ENCODE measurements at regions not wholly inside any gene's neighbourhood (a gene's known extent, or its start where the extent isn't known, plus 50 kb on each side); places are given as distances from the start of the nearest gene placed in this dataset.

DNA sequence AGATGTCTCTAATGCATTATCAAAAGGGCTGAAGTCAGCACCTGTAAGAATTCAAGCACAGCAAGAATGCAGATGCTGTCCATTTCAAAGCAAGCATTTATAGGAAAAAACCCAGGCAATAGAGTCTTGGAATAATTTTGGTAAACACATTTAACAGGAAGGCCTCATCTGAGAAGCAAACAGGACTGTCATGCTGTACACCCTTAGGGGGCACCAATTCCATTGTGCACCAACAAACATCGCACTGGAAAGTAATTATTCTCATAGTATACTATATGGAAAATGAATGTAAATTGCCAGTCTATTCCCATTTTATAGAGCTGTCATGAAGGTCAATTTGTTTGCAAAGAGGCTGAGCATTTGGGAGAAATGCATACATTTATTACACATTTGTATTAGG is 247.3 kb upstream of the SUCLG2 start:
- TF ChIP-seq TAF1 (IDR thresholded peaks at IDR 0.05; ENCODE audit: borderline replicate concordance, insufficient read depth, low read length) (no peak), POLR2AphosphoS5 (IDR thresholded peaks at IDR 0.05; ENCODE audit: low read depth, low read length) (no peak), FOXP2 (optimal IDR thresholded peaks at IDR 0.05; ENCODE audit: borderline replicate concordance, extremely low read depth, extremely low read length, insufficient read depth) (no peak), SIN3A (IDR thresholded peaks at IDR 0.05; ENCODE audit: borderline replicate concordance, insufficient read depth, low read length) (no peak), REST (IDR thresholded peaks at IDR 0.05; ENCODE audit: insufficient read depth in 1 of 2, low read depth in 2 of 2, low read length in 2 of 2) (no peak)

DNA sequence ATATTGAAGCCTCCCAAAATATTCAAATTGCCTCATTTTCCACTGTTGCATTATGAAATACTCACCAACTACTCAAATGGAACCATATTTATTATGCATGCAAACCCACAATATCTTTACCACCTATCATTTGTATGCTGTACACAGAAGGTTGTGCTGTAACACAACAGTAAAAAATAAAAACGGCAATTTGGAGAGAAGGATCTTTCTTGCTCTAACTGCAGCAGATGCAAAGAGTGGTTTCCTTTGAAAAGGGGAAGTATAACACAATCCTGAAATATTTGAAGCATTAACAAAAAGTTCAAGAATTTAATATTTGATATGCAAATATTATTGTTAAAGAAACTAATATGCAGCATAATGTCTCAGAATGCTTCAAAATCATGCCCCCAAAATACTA is 244.5 kb upstream of the SUCLG2 start:
- no peak for TF ChIP-seq TAF1 (IDR thresholded peaks at IDR 0.05; ENCODE audit: borderline replicate concordance, insufficient read depth, low read length)
- no peak for TF ChIP-seq POLR2AphosphoS5 (IDR thresholded peaks at IDR 0.05; ENCODE audit: low read depth, low read length)
- no peak for TF ChIP-seq SIN3A (IDR thresholded peaks at IDR 0.05; ENCODE audit: borderline replicate concordance, insufficient read depth, low read length)
- TF ChIP-seq FOXP2 (optimal IDR thresholded peaks at IDR 0.05; ENCODE audit: borderline replicate concordance, extremely low read depth, extremely low read length, insufficient read depth) = no peak
- no peak for TF ChIP-seq REST (IDR thresholded peaks at IDR 0.05; ENCODE audit: insufficient read depth in 1 of 2, low read depth in 2 of 2, low read length in 2 of 2)

DNA sequence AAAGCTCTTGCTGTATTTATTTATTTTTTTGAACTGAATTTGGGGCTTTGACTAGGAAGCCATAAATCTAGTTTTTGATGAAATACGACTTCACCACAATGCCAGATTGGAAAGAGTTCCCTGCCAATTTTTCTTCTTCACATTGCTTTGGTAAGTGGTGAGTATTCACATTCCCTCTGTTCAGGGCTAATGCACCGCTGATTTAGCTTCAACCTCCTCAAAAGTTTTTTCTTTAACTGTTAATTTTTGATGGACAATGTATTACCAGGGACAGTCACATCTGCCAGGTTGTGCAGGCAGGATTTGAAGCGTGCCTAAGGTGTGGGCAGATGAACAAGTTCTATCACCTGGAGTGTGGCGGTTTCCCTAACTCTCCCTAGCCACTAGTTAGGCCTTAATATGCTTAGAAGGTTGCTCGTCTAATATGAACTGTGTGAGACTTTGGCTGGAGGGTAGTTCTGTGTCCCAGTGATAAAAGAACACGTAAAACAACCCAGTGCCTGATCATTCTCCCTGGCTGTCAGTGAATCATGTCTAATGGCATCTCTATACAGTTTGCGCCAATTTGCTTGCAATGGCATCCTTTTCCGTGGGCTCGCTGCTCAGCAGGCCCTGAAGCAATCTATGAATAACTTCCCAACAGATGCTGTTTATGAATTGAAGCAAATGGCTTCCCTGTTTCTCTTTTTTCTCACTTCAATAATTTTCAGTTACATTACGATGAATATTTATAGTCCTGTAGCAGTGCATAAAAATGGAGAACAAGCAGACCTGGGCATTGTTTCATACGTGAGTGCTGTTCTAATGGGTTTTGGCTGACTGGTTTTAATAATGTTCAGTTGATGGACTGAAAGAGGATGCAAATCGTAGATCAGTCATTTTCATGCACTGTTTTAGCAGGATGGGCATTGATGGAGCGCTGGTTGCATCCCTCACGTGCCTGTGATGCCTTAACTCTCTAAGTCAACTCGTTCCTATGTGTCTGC is 243.2 kb upstream of the SUCLG2 start:
- TF ChIP-seq FOXP2 (optimal IDR thresholded peaks at IDR 0.05; ENCODE audit: borderline replicate concordance, extremely low read depth, extremely low read length, insufficient read depth) (no peak), TAF1 (IDR thresholded peaks at IDR 0.05; ENCODE audit: borderline replicate concordance, insufficient read depth, low read length) (no peak), POLR2AphosphoS5 (IDR thresholded peaks at IDR 0.05; ENCODE audit: low read depth, low read length) (no peak), SIN3A (IDR thresholded peaks at IDR 0.05; ENCODE audit: borderline replicate concordance, insufficient read depth, low read length) (no peak), REST (IDR thresholded peaks at IDR 0.05; ENCODE audit: insufficient read depth in 1 of 2, low read depth in 2 of 2, low read length in 2 of 2) (no peak)

GRCh38 chr3:67896130-67896529 is 241.7 kb upstream of the SUCLG2 start:
- TF ChIP-seq POLR2AphosphoS5 (IDR thresholded peaks at IDR 0.05; ENCODE audit: low read depth, low read length) (no peak), FOXP2 (optimal IDR thresholded peaks at IDR 0.05; ENCODE audit: borderline replicate concordance, extremely low read depth, extremely low read length, insufficient read depth) (no peak), REST (IDR thresholded peaks at IDR 0.05; ENCODE audit: insufficient read depth in 1 of 2, low read depth in 2 of 2, low read length in 2 of 2) (no peak), TAF1 (IDR thresholded peaks at IDR 0.05; ENCODE audit: borderline replicate concordance, insufficient read depth, low read length) (no peak), SIN3A (IDR thresholded peaks at IDR 0.05; ENCODE audit: borderline replicate concordance, insufficient read depth, low read length) (no peak)
